H9 (cell line): ENCODE measurements at regions not wholly inside any gene's neighbourhood (a gene's known extent, or its start where the extent isn't known, plus 50 kb on each side); places are given as distances from the start of the nearest gene placed in this dataset.

ENCODE experiments used
- DNase-seq: peaks from one replicate; pipeline ENCODE4 v3.0.0-alpha.2; 2017
- H2AFZ ChIP-seq: one replicate; pipeline ENCODE4 v1.6.1; 2013; ENCODE audit warnings: mild to moderate bottlenecking, low read length, control low read depth, moderate library complexity
- H2AK5ac ChIP-seq: 2 replicates; pipeline ENCODE4 v1.6.1; 2013; ENCODE audit warnings: low read length, control low read depth, mixed read lengths; ENCODE audit not compliant: insufficient read length
- H2BK120ac ChIP-seq: one replicate; pipeline ENCODE4 v1.6.1; 2013; ENCODE audit warnings: low read depth, mild to moderate bottlenecking, low read length, control low read depth, inconsistent platforms; ENCODE audit not compliant: poor library complexity, severe bottlenecking
- H2BK12ac ChIP-seq: 2 replicates; pipeline ENCODE4 v1.6.1; 2013; ENCODE audit warnings: low read length, control low read depth, mixed read lengths, low read depth; ENCODE audit not compliant: insufficient read length
- H2BK15ac ChIP-seq: 2 replicates; pipeline ENCODE4 v1.6.1; 2013; ENCODE audit warnings: low read depth, low read length, control low read depth
- H2BK20ac ChIP-seq: one replicate; pipeline ENCODE4 v1.6.1; 2013; ENCODE audit warnings: low read depth, mild to moderate bottlenecking, low read length, control low read depth, inconsistent platforms; ENCODE audit not compliant: poor library complexity, severe bottlenecking
- H2BK5ac ChIP-seq: 2 replicates; pipeline ENCODE4 v1.6.1; 2013; ENCODE audit warnings: low read length, control low read depth, mixed read lengths; ENCODE audit not compliant: insufficient read length
- H3K14ac ChIP-seq: 2 replicates; pipeline ENCODE4 v1.6.1; 2013; ENCODE audit warnings: low read length, control low read depth; ENCODE audit not compliant: insufficient read depth
- H3K18ac ChIP-seq: 2 replicates; pipeline ENCODE4 v1.6.1; 2013; ENCODE audit warnings: low read depth, mild to moderate bottlenecking, mixed read lengths, low read length, control low read depth; ENCODE audit not compliant: insufficient read length
- H3K23ac ChIP-seq: 2 replicates; pipeline ENCODE4 v1.6.1; 2013; ENCODE audit warnings: low read length, control low read depth, mixed read lengths, low read depth; ENCODE audit not compliant: insufficient read length
- H3K23me2 ChIP-seq: 2 replicates; pipeline ENCODE4 v1.6.1; 2013; ENCODE audit warnings: low read depth, mild to moderate bottlenecking, mixed read lengths, low read length, control low read depth; ENCODE audit not compliant: insufficient read length, poor library complexity, severe bottlenecking
- H3K27ac ChIP-seq: 2 replicates; pipeline ENCODE4 v1.5.1; 2013; ENCODE audit warnings: low read length, control low read depth, mixed read lengths, low read depth; ENCODE audit not compliant: insufficient read length
- H3K27me3 ChIP-seq: 2 replicates; pipeline ENCODE4 v1.6.1; 2013; ENCODE audit warnings: low read length, control low read depth, inconsistent platforms; ENCODE audit not compliant: insufficient read depth
- H3K4ac ChIP-seq: 2 replicates; pipeline ENCODE4 v1.6.1; 2013; ENCODE audit warnings: low read depth, mild to moderate bottlenecking, control low read depth, inconsistent platforms, low read length, moderate library complexity
- H3K4me1 ChIP-seq: 2 replicates; pipeline ENCODE4 v1.6.1; 2013; ENCODE audit warnings: low read length, control low read depth, inconsistent platforms; ENCODE audit not compliant: insufficient read depth
- H3K4me2 ChIP-seq: 2 replicates; pipeline ENCODE4 v1.6.1; 2013; ENCODE audit warnings: low read length, control low read depth, mixed read lengths; ENCODE audit not compliant: insufficient read length, insufficient read depth
- H3K56ac ChIP-seq: 2 replicates; pipeline ENCODE4 v1.6.1; 2013; ENCODE audit warnings: low read depth, mild to moderate bottlenecking, mixed read lengths, low read length, control low read depth; ENCODE audit not compliant: insufficient read length
- H3K79me1 ChIP-seq: 2 replicates; pipeline ENCODE4 v1.6.1; 2013; ENCODE audit warnings: low read depth, mild to moderate bottlenecking, moderate library complexity, low read length, control low read depth, inconsistent platforms; ENCODE audit not compliant: insufficient read depth, poor library complexity, severe bottlenecking
- H3K79me2 ChIP-seq: 2 replicates; pipeline ENCODE4 v1.6.1; 2013; ENCODE audit warnings: low read length, control low read depth, inconsistent platforms; ENCODE audit not compliant: insufficient read depth
- H3K9ac ChIP-seq: 2 replicates; pipeline ENCODE4 v1.6.1; 2013; ENCODE audit warnings: low read length, control low read depth, mixed read lengths; ENCODE audit not compliant: insufficient read length; ENCODE audit errors: extremely low read depth
- H3K9me3 ChIP-seq: one replicate; pipeline ENCODE4 v1.6.1; 2013; ENCODE audit warnings: low read depth, low read length, inconsistent platforms; ENCODE audit not compliant: control insufficient read depth
- H3T11ph ChIP-seq: one replicate; pipeline ENCODE4 v1.6.1; 2013; ENCODE audit warnings: mild to moderate bottlenecking, low read length, control low read depth, inconsistent platforms
- H4K20me1 ChIP-seq: one replicate; pipeline ENCODE4 v1.6.1; 2013; ENCODE audit not compliant: control insufficient read depth, insufficient read length, insufficient read depth
- H4K5ac ChIP-seq: 2 replicates; pipeline ENCODE4 v1.6.1; 2013; ENCODE audit warnings: low read depth, mild to moderate bottlenecking, mixed read lengths, low read length, control low read depth; ENCODE audit not compliant: insufficient read length
- H4K8ac ChIP-seq: replicated peaks from 2 replicates; pipeline ENCODE4 v1.6.1; 2013; ENCODE audit warnings: low read length, control low read depth, mixed read lengths, low read depth; ENCODE audit not compliant: insufficient read length
- H4K91ac ChIP-seq: 2 replicates; pipeline ENCODE4 v1.6.1; 2013; ENCODE audit warnings: low read depth, mild to moderate bottlenecking, moderate library complexity, mixed read lengths, low read length, control low read depth; ENCODE audit not compliant: insufficient read length
- H3K27ac Mint-ChIP-seq, 3 experiments: 2 replicates in 2 of 3; 3 replicates in 1 of 3; pipeline ENCODE4 v1.8.0; 2020 to 2021; ENCODE audit warnings: mixed read lengths in 3 of 3, mild to moderate bottlenecking in 1 of 3, moderate library complexity in 1 of 3
- H3K27me3 Mint-ChIP-seq: 2 replicates; pipeline ENCODE4 v1.8.0; 2021; ENCODE audit warnings: low read depth, mild to moderate bottlenecking, moderate library complexity, mixed read lengths
- H3K36me3 Mint-ChIP-seq, 3 experiments: 2 replicates in 2 of 3; 3 replicates in 1 of 3; pipeline ENCODE4 v1.8.0; 2020 to 2021; ENCODE audit warnings: low read depth in 3 of 3, mixed read lengths in 3 of 3; ENCODE audit not compliant: insufficient read depth in 1 of 3
- H3K4me1 Mint-ChIP-seq, 2 experiments: 2 replicates each; pipeline ENCODE4 v1.8.0; 2020; ENCODE audit warnings: mixed read lengths in 2 of 2
- H3K4me3 Mint-ChIP-seq, 2 experiments: 2 replicates in 1 of 2; 3 replicates in 1 of 2; pipeline ENCODE4 v1.8.0; 2020 to 2021; ENCODE audit warnings: mild to moderate bottlenecking in 2 of 2, mixed read lengths in 2 of 2, moderate library complexity in 1 of 2
- H3K9me3 Mint-ChIP-seq, 2 experiments: 2 replicates in 1 of 2; 3 replicates in 1 of 2; pipeline ENCODE4 v1.8.0; 2020; ENCODE audit warnings: mild to moderate bottlenecking in 2 of 2, mixed read lengths in 2 of 2, moderate library complexity in 1 of 2
- WGBS: extraction: QIAGEN DNeasy Blood & Tissue Kit; methylation state at CpG from one replicate; pipeline ENCODE4 v1.1.7; 2013; ENCODE audit warnings: missing lambda C conversion rate, low lambda C conversion rate, mixed read lengths; ENCODE audit not compliant: insufficient read length; ENCODE audit errors: extremely low coverage; 5-methylcytosine and 5-hydroxymethylcytosine counted together
- TF ChIP-seq, protein P1 (sequence below): fragments of 200-600 bp; sonication (generic); conservative IDR thresholded peaks from 3 replicates; pipeline ENCODE4 v1.8.0; 2021; ENCODE audit warnings: antibody characterized with exemption, mild to moderate bottlenecking

DNA sequence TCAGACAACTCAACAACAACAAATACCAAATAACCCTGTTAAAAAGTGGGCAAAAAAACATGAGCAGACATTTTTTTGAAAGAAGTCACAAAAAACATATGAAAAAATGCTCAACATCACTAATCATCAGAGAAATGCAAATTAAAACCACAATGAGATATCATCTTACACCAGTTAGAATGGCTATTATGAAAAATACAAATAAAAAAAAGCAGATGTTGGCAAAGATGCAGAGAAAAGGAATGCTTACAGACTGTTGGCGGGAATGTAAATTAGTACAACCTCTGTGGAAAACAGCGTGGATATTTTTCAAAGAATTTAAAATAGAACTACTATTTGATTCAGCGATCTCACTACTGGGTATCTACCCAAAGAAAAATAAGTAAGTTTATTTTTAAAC is 114.0 kb downstream of the SLC38A4 start:
- H3K4me2 ChIP-seq, result no peak overlapping the region
- no peak overlapping the region for H3K27ac Mint-ChIP-seq
- no peak overlapping the region for H3K9ac ChIP-seq
- H3K9me3 Mint-ChIP-seq, result peaks cover 0 to 8% of the 10 kb centered on the region in 2 experiments; a peak in 2 of 5 replicates
- no peak overlapping the region for H4K5ac ChIP-seq
- H2AFZ ChIP-seq, result no peak overlapping the region
- H3K14ac ChIP-seq, result no peak overlapping the region
- no peaks in the 10 kb centered on the region for H3K36me3 Mint-ChIP-seq
- H3K4ac ChIP-seq, result no peak overlapping the region
- TF ChIP-seq, protein P1, sequence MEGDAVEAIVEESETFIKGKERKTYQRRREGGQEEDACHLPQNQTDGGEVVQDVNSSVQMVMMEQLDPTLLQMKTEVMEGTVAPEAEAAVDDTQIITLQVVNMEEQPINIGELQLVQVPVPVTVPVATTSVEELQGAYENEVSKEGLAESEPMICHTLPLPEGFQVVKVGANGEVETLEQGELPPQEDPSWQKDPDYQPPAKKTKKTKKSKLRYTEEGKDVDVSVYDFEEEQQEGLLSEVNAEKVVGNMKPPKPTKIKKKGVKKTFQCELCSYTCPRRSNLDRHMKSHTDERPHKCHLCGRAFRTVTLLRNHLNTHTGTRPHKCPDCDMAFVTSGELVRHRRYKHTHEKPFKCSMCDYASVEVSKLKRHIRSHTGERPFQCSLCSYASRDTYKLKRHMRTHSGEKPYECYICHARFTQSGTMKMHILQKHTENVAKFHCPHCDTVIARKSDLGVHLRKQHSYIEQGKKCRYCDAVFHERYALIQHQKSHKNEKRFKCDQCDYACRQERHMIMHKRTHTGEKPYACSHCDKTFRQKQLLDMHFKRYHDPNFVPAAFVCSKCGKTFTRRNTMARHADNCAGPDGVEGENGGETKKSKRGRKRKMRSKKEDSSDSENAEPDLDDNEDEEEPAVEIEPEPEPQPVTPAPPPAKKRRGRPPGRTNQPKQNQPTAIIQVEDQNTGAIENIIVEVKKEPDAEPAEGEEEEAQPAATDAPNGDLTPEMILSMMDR, result no peak
- H2BK15ac ChIP-seq, result no peak overlapping the region
- no peak overlapping the region for H2BK20ac ChIP-seq
- no peaks in the 10 kb centered on the region for H3K79me1 ChIP-seq
- no peak overlapping the region for H4K8ac ChIP-seq
- no peak overlapping the region for H3K56ac ChIP-seq
- H3K27me3 ChIP-seq, result no peaks in the 10 kb centered on the region
- no peaks in the 10 kb centered on the region for H3K23me2 ChIP-seq
- no peaks in the 10 kb centered on the region; the same call in 1 of the 2 replicates for H3K27me3 Mint-ChIP-seq
- no peaks in the 10 kb centered on the region for H3K4me1 ChIP-seq
- H3K23ac ChIP-seq, result no peak overlapping the region
- H4K20me1 ChIP-seq, result no peaks in the 10 kb centered on the region
- no CpG with 5 or more reads among the region's 3 CpGs for WGBS
- H3K27ac ChIP-seq, result no peak overlapping the region
- no peak overlapping the region for H4K91ac ChIP-seq
- no peak for DNase-seq
- H2BK120ac ChIP-seq, result no peak overlapping the region
- H2BK5ac ChIP-seq, result no peak overlapping the region
- H3K79me2 ChIP-seq, result no peaks in the 10 kb centered on the region
- no peak overlapping the region for H2AK5ac ChIP-seq
- no peak overlapping the region for H3T11ph ChIP-seq
- H3K18ac ChIP-seq, result no peak overlapping the region
- H2BK12ac ChIP-seq, result no peak overlapping the region
- no peaks in the 10 kb centered on the region for H3K4me1 Mint-ChIP-seq
- H3K9me3 ChIP-seq, result no peaks in the 10 kb centered on the region
- H3K4me3 Mint-ChIP-seq, result no peak overlapping the region
